Suprapubic skin (tissue), 4 donors: ENCODE measurements at regions not wholly inside any gene's neighbourhood (a gene's known extent, or its start where the extent isn't known, plus 50 kb on each side); places are given as distances from the start of the nearest gene placed in this dataset.

Experiments used
- DNase-seq, 2 donors: peaks; one replicate each; pipeline ENCODE4 v3.0.0-alpha.2; 2019; ENCODE audit warnings: low spot score in 2 of 2
- H3K27ac ChIP-seq: fragments of 200-600 bp; sonication (generic); one replicate; pipeline ENCODE4 v1.5.1; 2019
- H3K27me3 ChIP-seq: fragments of 200-600 bp; sonication (generic); one replicate; pipeline ENCODE4 v1.5.1; 2019
- H3K36me3 ChIP-seq: fragments of 200-600 bp; sonication (generic); one replicate; pipeline ENCODE4 v1.5.1; 2019
- H3K4me1 ChIP-seq: fragments of 200-600 bp; sonication (generic); one replicate; pipeline ENCODE4 v1.5.1; 2019
- H3K4me3 ChIP-seq: fragments of 200-600 bp; sonication (generic); one replicate; pipeline ENCODE4 v1.5.1; 2019; ENCODE audit warnings: mild to moderate bottlenecking
- H3K9me3 ChIP-seq: fragments of 200-600 bp; sonication (generic); one replicate; pipeline ENCODE4 v1.5.1; 2019
- CTCF ChIP-seq, 2 donors: fragments of 200-600 bp in 1 of 2; fragments of 450-650 bp in 1 of 2; sonication (generic) in 1 of 2; IDR thresholded peaks; one replicate each; pipeline ENCODE4 v1.5.1; 2016 to 2019; ENCODE audit warnings: antibody characterized with exemption in 2 of 2, mild to moderate bottlenecking in 1 of 2, moderate library complexity in 1 of 2
- EP300 ChIP-seq: sonication (generic); formaldehyde crosslinking; IDR thresholded peaks from one replicate; pipeline ENCODE4 v1.6.1; 2017; ENCODE audit warnings: antibody characterized with exemption
- POLR2A ChIP-seq, 2 donors: fragments of 450-650 bp; IDR thresholded peaks; one replicate each; pipeline ENCODE4 v1.6.1; 2017; ENCODE audit warnings: antibody characterized with exemption in 2 of 2, mild to moderate bottlenecking in 2 of 2, moderate library complexity in 2 of 2
- POLR2AphosphoS5 ChIP-seq, 3 donors: sonication (generic); formaldehyde crosslinking; IDR thresholded peaks; one replicate each; pipeline ENCODE4 v1.6.1; 2017; ENCODE audit warnings: antibody characterized with exemption in 3 of 3
- WGBS: methylation state at CpG from one replicate; pipeline ENCODE4 v1.1.5; 2018; 5-methylcytosine and 5-hydroxymethylcytosine counted together

GRCh38 chr6:40258531-40258930 lies 324.3 kb upstream of the MOCS1 start:
- Histone ChIP-seq H3K36me3 (no peaks in the 10 kb centered on the region), H3K27me3 (no peaks in the 10 kb centered on the region), H3K4me3 (no peak overlapping the region), H3K9me3 (no peaks in the 10 kb centered on the region), H3K27ac (no peak overlapping the region), H3K4me1 (no peaks in the 10 kb centered on the region)
- TF ChIP-seq EP300 (no peak), POLR2AphosphoS5 (IDR thresholded peaks at IDR 0.05) (no peak), POLR2A (IDR thresholded peaks at IDR 0.05) (no peak), CTCF (IDR thresholded peaks at IDR 0.05) (no peak)
- DNase-seq = no peak
- WGBS = 82% methylated on average over 5 of the region's 5 CpGs

GRCh38 chr6:40256831-40257230 lies 322.6 kb upstream of the MOCS1 start:
- TF ChIP-seq POLR2A (IDR thresholded peaks at IDR 0.05) (no peak), CTCF (IDR thresholded peaks at IDR 0.05) (no peak)
- Histone ChIP-seq H3K4me1 (no peaks in the 10 kb centered on the region), H3K27me3 (no peaks in the 10 kb centered on the region), H3K27ac (no peak overlapping the region), H3K36me3 (no peaks in the 10 kb centered on the region), H3K4me3 (no peak overlapping the region), H3K9me3 (no peaks in the 10 kb centered on the region)
- DNase-seq = no peak
- WGBS = 85% methylated on average over 1 of the region's 1 CpG

DNA sequence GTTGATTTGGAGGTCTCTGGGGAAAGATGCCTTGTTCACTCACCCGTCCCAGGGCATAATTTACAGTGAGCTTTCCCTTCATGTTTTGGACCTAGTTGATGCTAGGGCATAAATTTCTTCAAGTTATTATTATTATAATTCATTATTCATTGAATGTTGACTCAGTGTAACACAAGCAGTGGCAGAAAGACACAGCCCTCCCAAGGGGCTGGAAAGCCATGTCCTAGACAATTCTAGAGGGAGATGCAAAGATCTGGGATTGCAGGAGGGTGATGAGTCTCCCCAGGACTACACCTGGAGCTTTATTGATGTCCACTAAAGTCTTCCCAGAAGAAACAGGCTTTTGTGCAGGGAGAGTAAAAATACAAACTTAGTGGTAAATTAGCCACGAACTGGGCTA lies 322.0 kb upstream of the MOCS1 start:
- no peaks in the 10 kb centered on the region for H3K27me3 ChIP-seq
- H3K4me3 ChIP-seq = no peak overlapping the region
- no peaks in the 10 kb centered on the region for H3K36me3 ChIP-seq
- no peak for DNase-seq
- H3K27ac ChIP-seq = no peak overlapping the region
- no peaks in the 10 kb centered on the region for H3K9me3 ChIP-seq
- WGBS = 53% methylated on average over 2 of the region's 2 CpGs
- TF ChIP-seq EP300 (no peak), POLR2A (IDR thresholded peaks at IDR 0.05) (no peak), POLR2AphosphoS5 (IDR thresholded peaks at IDR 0.05) (no peak), CTCF (IDR thresholded peaks at IDR 0.05) (no peak)
- no peaks in the 10 kb centered on the region for H3K4me1 ChIP-seq

DNA sequence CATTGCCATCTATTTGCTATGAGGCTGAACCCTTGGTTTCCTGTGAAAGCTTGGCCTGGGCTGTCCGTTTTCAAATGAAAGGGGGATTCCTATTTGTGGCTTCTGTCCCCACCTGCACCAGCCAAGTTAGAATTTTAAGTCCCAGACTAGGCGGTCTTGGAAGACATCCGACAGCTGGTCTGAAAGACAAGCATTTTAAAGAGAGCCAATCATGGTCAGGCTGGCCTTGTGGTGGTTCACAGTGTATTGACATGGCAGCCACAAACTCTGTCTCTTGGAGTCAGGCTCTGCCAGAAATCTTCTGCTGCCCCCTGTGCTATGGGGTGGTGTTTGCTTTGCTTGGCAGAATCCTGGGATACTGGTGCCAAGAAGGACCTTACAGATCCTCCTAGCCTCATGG lies 319.2 kb upstream of the MOCS1 start:
- WGBS = 91% methylated on average over 3 of the region's 3 CpGs
- Histone ChIP-seq H3K27ac (no peak overlapping the region), H3K4me3 (no peak overlapping the region), H3K9me3 (no peaks in the 10 kb centered on the region), H3K36me3 (no peaks in the 10 kb centered on the region), H3K27me3 (no peaks in the 10 kb centered on the region), H3K4me1 (no peaks in the 10 kb centered on the region)
- no peak for DNase-seq
- no peak for TF ChIP-seq EP300
- no peak for TF ChIP-seq POLR2A (IDR thresholded peaks at IDR 0.05)
- TF ChIP-seq CTCF (IDR thresholded peaks at IDR 0.05) = no peak
- TF ChIP-seq POLR2AphosphoS5 (IDR thresholded peaks at IDR 0.05) = no peak

- Histone ChIP-seq H3K27ac (no peak overlapping the region), H3K9me3 (no peaks in the 10 kb centered on the region), H3K4me3 (no peak overlapping the region), H3K36me3 (no peaks in the 10 kb centered on the region), H3K4me1 (no peaks in the 10 kb centered on the region), H3K27me3 (peaks cover 3% of the 10 kb centered on the region)
- DNase-seq = no peak
- WGBS = 76% methylated on average over 4 of the region's 4 CpGs
- TF ChIP-seq EP300 = no peak
- TF ChIP-seq POLR2AphosphoS5 (IDR thresholded peaks at IDR 0.05) = no peak
- TF ChIP-seq CTCF (IDR thresholded peaks at IDR 0.05) = no peak
- no peak for TF ChIP-seq POLR2A (IDR thresholded peaks at IDR 0.05)
Measured at GRCh38 chr6:40252531-40253258, 318.4 kb upstream of the MOCS1 start.
